Stimulated activated naive B cell treated with anti-CD40 and anti-IgM and Interleukin-4, amounts not matched to agents 10 μg/mL and 1 μg/mL and 100 μg/mL, for 72 hours (primary cell): ENCODE measurements at regions not wholly inside any gene's neighbourhood (a gene's known extent, or its start where the extent isn't known, plus 50 kb on each side); places are given as distances from the start of the nearest gene placed in this dataset.

Source experiments
- ATAC-seq, 2 donors: fragments of 150-1000 bp; cut with Tn5 transposase; replicated peaks; 2 replicates each; pipeline ENCODE4 v1.10.0; 2021; ENCODE audit warnings: moderate library complexity in 1 of 2
- DNase-seq: peaks from one replicate; pipeline ENCODE4 v3.0.0; 2021
- H3K27ac Mint-ChIP-seq: one replicate; pipeline ENCODE4 v1.8.0; 2022; ENCODE audit warnings: mild to moderate bottlenecking, mixed read lengths
- H3K27me3 Mint-ChIP-seq, 2 donors: one replicate each; pipeline ENCODE4 v1.8.0; 2022; ENCODE audit warnings: mixed read lengths in 2 of 2
- H3K36me3 Mint-ChIP-seq, 2 donors: one replicate each; pipeline ENCODE4 v1.8.0; 2022; ENCODE audit warnings: mixed read lengths in 2 of 2, mild to moderate bottlenecking in 1 of 2
- H3K4me1 Mint-ChIP-seq, 2 donors: one replicate each; pipeline ENCODE4 v1.8.0; 2022; ENCODE audit warnings: mixed read lengths in 2 of 2, mild to moderate bottlenecking in 1 of 2
- H3K4me3 Mint-ChIP-seq, 2 donors: one replicate each; pipeline ENCODE4 v1.8.0; 2022; ENCODE audit warnings: mild to moderate bottlenecking in 2 of 2, mixed read lengths in 2 of 2, moderate library complexity in 1 of 2
- H3K9me3 Mint-ChIP-seq, 2 donors: one replicate each; pipeline ENCODE4 v1.8.0; 2022; ENCODE audit warnings: mixed read lengths in 2 of 2, mild to moderate bottlenecking in 1 of 2

- no peak overlapping the region for H3K27ac Mint-ChIP-seq
- DNase-seq (no peak), ATAC-seq (no peak)
- H3K36me3 Mint-ChIP-seq = no peaks in the 10 kb centered on the region
- peaks cover 0 to 2% of the 10 kb centered on the region in 2 donors for H3K4me1 Mint-ChIP-seq
- H3K27me3 Mint-ChIP-seq = peaks cover 0 to 3% of the 10 kb centered on the region in 2 donors
- H3K4me3 Mint-ChIP-seq = no peak overlapping the region
- H3K9me3 Mint-ChIP-seq = no peaks in the 10 kb centered on the region
Measured at GRCh38 chr21:15275615-15276235, 210.9 kb upstream of the NRIP1 start.

GRCh38 chr21:15276243-15276642, 211.4 kb upstream of the NRIP1 start:
- Mint-ChIP-seq H3K27me3 (peaks cover 0 to 3% of the 10 kb centered on the region in 2 donors), H3K4me1 (peaks cover 0 to under 1% of the 10 kb centered on the region in 2 donors), H3K4me3 (no peak overlapping the region), H3K9me3 (peaks cover 0 to 1% of the 10 kb centered on the region in 2 donors), H3K36me3 (no peaks in the 10 kb centered on the region), H3K27ac (no peak overlapping the region)
- no peak for DNase-seq
- ATAC-seq = no peak

GRCh38 chr21:15277466-15277865, 212.7 kb upstream of the NRIP1 start:
- no peak for ATAC-seq
- H3K27me3 Mint-ChIP-seq = peaks cover 0 to 3% of the 10 kb centered on the region in 2 donors
- H3K4me1 Mint-ChIP-seq = no peaks in the 10 kb centered on the region
- no peak overlapping the region for H3K4me3 Mint-ChIP-seq
- no peak overlapping the region for H3K27ac Mint-ChIP-seq
- peaks cover 0 to 3% of the 10 kb centered on the region in 2 donors for H3K9me3 Mint-ChIP-seq
- DNase-seq = no peak
- no peaks in the 10 kb centered on the region for H3K36me3 Mint-ChIP-seq

GRCh38 chr21:15278279-15278678, 213.5 kb upstream of the NRIP1 start:
- no peak for DNase-seq
- Mint-ChIP-seq H3K36me3 (no peaks in the 10 kb centered on the region), H3K4me1 (no peaks in the 10 kb centered on the region), H3K4me3 (no peak overlapping the region), H3K27me3 (peaks cover 0 to 3% of the 10 kb centered on the region in 2 donors), H3K9me3 (peaks cover 0 to 3% of the 10 kb centered on the region in 2 donors), H3K27ac (no peak overlapping the region)
- no peak for ATAC-seq

GRCh38 chr21:15278851-15279250, 214.1 kb upstream of the NRIP1 start:
- Mint-ChIP-seq H3K4me3 (no peak overlapping the region), H3K4me1 (no peaks in the 10 kb centered on the region), H3K27me3 (peaks cover 0 to 3% of the 10 kb centered on the region in 2 donors), H3K27ac (no peak overlapping the region), H3K9me3 (peaks cover 0 to 3% of the 10 kb centered on the region in 2 donors), H3K36me3 (no peaks in the 10 kb centered on the region)
- DNase-seq = no peak
- no peak for ATAC-seq

GRCh38 chr21:15279482-15279881, 214.7 kb upstream of the NRIP1 start:
- H3K36me3 Mint-ChIP-seq = no peaks in the 10 kb centered on the region
- no peaks in the 10 kb centered on the region for H3K4me1 Mint-ChIP-seq
- no peak for DNase-seq
- peaks cover 0 to 3% of the 10 kb centered on the region in 2 donors for H3K9me3 Mint-ChIP-seq
- H3K4me3 Mint-ChIP-seq = no peak overlapping the region
- H3K27me3 Mint-ChIP-seq = peaks cover 0 to 3% of the 10 kb centered on the region in 2 donors
- ATAC-seq = no peak
- H3K27ac Mint-ChIP-seq = no peak overlapping the region

- no peaks in the 10 kb centered on the region for H3K36me3 Mint-ChIP-seq
- H3K4me1 Mint-ChIP-seq = no peaks in the 10 kb centered on the region
- DNase-seq (no peak), ATAC-seq (no peak)
- H3K27ac Mint-ChIP-seq = no peak overlapping the region
- H3K4me3 Mint-ChIP-seq = no peak overlapping the region
- peaks cover 0 to 3% of the 10 kb centered on the region in 2 donors for H3K9me3 Mint-ChIP-seq
- H3K27me3 Mint-ChIP-seq = no peaks in the 10 kb centered on the region
Measured at GRCh38 chr21:15281714-15282113, 216.9 kb upstream of the NRIP1 start.

- H3K27ac Mint-ChIP-seq = no peak overlapping the region
- DNase-seq (no peak), ATAC-seq (no peak)
- peaks cover 0 to 3% of the 10 kb centered on the region in 2 donors for H3K9me3 Mint-ChIP-seq
- H3K27me3 Mint-ChIP-seq = no peaks in the 10 kb centered on the region
- no peak overlapping the region for H3K4me3 Mint-ChIP-seq
- no peaks in the 10 kb centered on the region for H3K36me3 Mint-ChIP-seq
- H3K4me1 Mint-ChIP-seq = no peaks in the 10 kb centered on the region
Measured at GRCh38 chr21:15282665-15283064, 217.9 kb upstream of the NRIP1 start.

- ATAC-seq (no peak), DNase-seq (no peak)
- Mint-ChIP-seq H3K9me3 (peaks cover 0 to 3% of the 10 kb centered on the region in 2 donors), H3K27me3 (no peaks in the 10 kb centered on the region), H3K36me3 (no peaks in the 10 kb centered on the region), H3K4me1 (no peaks in the 10 kb centered on the region), H3K27ac (no peak overlapping the region), H3K4me3 (no peak overlapping the region)
Measured at GRCh38 chr21:15283138-15283537, 218.3 kb upstream of the NRIP1 start.

GRCh38 chr21:15283789-15284188, 219.0 kb upstream of the NRIP1 start:
- H3K4me1 Mint-ChIP-seq = no peaks in the 10 kb centered on the region
- peaks cover 0 to 3% of the 10 kb centered on the region in 2 donors for H3K9me3 Mint-ChIP-seq
- ATAC-seq = no peak
- DNase-seq = no peak
- no peak overlapping the region for H3K27ac Mint-ChIP-seq
- H3K36me3 Mint-ChIP-seq = no peaks in the 10 kb centered on the region
- no peak overlapping the region for H3K4me3 Mint-ChIP-seq
- H3K27me3 Mint-ChIP-seq = no peaks in the 10 kb centered on the region

- no peak overlapping the region for H3K27ac Mint-ChIP-seq
- no peaks in the 10 kb centered on the region for H3K4me1 Mint-ChIP-seq
- peaks cover 0 to 3% of the 10 kb centered on the region in 2 donors for H3K9me3 Mint-ChIP-seq
- H3K4me3 Mint-ChIP-seq = no peak overlapping the region
- ATAC-seq (no peak), DNase-seq (no peak)
- no peaks in the 10 kb centered on the region for H3K36me3 Mint-ChIP-seq
- no peaks in the 10 kb centered on the region for H3K27me3 Mint-ChIP-seq
Measured at GRCh38 chr21:15285556-15285955, 220.8 kb upstream of the NRIP1 start.

- ATAC-seq (no peak), DNase-seq (no peak)
- no peaks in the 10 kb centered on the region for H3K27me3 Mint-ChIP-seq
- no peaks in the 10 kb centered on the region for H3K9me3 Mint-ChIP-seq
- H3K4me1 Mint-ChIP-seq = no peaks in the 10 kb centered on the region
- no peaks in the 10 kb centered on the region for H3K36me3 Mint-ChIP-seq
- H3K4me3 Mint-ChIP-seq = no peak overlapping the region
- H3K27ac Mint-ChIP-seq = no peak overlapping the region
Measured at GRCh38 chr21:15289246-15289645, 224.4 kb upstream of the NRIP1 start.

- Mint-ChIP-seq H3K4me1 (no peaks in the 10 kb centered on the region), H3K27me3 (no peaks in the 10 kb centered on the region), H3K27ac (no peak overlapping the region), H3K9me3 (no peaks in the 10 kb centered on the region), H3K4me3 (no peak overlapping the region), H3K36me3 (no peaks in the 10 kb centered on the region)
- DNase-seq (no peak), ATAC-seq (no peak)
Measured at GRCh38 chr21:15289896-15290841, 225.4 kb upstream of the NRIP1 start.

- ATAC-seq = no peak
- H3K9me3 Mint-ChIP-seq = no peaks in the 10 kb centered on the region
- no peaks in the 10 kb centered on the region for H3K27me3 Mint-ChIP-seq
- DNase-seq = no peak
- H3K27ac Mint-ChIP-seq = no peak overlapping the region
- H3K36me3 Mint-ChIP-seq = no peaks in the 10 kb centered on the region
- no peak overlapping the region for H3K4me3 Mint-ChIP-seq
- H3K4me1 Mint-ChIP-seq = peaks cover 0 to 2% of the 10 kb centered on the region in 2 donors
Measured at GRCh38 chr21:15291621-15292266, 226.9 kb upstream of the NRIP1 start.
